Endothelial cell of umbilical vein (primary cell): ENCODE measurements at regions not wholly inside any gene's neighbourhood (a gene's known extent, or its start where the extent isn't known, plus 50 kb on each side); places are given as distances from the start of the nearest gene placed in this dataset.

Experiments used
- BruUV-seq: library from RNA; stranded (reverse); fragments of 400-500 nt; replicated peaks from 2 replicates; lab custom pipeline; 2021; lab: Mats Ljungman, UMichigan
- CTCF ChIA-PET: fragments of 300-600, 350-600 bp; sonication (Branson Sonifier 250); formaldehyde crosslinking; loops from one replicate; lab custom pipeline; 2021; ENCODE audit warnings: antibody characterized with exemption, inconsistent platforms; lab: Charles Lee
- POLR2A ChIA-PET: fragments of 300-600, 350-600 bp; sonication (Branson Sonifier 250); formaldehyde crosslinking; loops from one replicate; lab custom pipeline; 2021; ENCODE audit warnings: antibody characterized with exemption, inconsistent platforms; lab: Charles Lee
- DNase-seq: peaks from one replicate; pipeline ENCODE4 v3.0.0-alpha.2; 2011; ENCODE audit warnings: low read depth, low spot score
- FAIRE-seq: peaks from 2 replicates; lab custom pipeline; 2011; peaks lifted over from hg19 to GRCh38; lab: Jason Lieb, UNC
- H2AFZ ChIP-seq: 2 replicates; pipeline ENCODE4 v1.6.0; 2012; ENCODE audit warnings: low read depth, low read length, control low read depth, inconsistent platforms
- H3K27ac ChIP-seq: 2 replicates; pipeline ENCODE4 v1.5.1; 2011; ENCODE audit warnings: low read depth, mild to moderate bottlenecking, control low read depth, low read length, moderate library complexity; ENCODE audit not compliant: insufficient read depth
- H3K27me3 ChIP-seq, 2 experiments: 2 replicates each; pipeline versions ENCODE4 v1.6.0 to v1.6.1; 2011; ENCODE audit warnings: low read length in 2 of 2, mixed read lengths in 1 of 2; ENCODE audit not compliant: control insufficient read depth in 2 of 2, insufficient read depth in 2 of 2
- H3K36me3 ChIP-seq, 2 experiments: 2 replicates in 1 of 2; 3 replicates in 1 of 2; pipeline ENCODE4 v1.5.1; 2011; ENCODE audit warnings: low read length in 2 of 2, mild to moderate bottlenecking in 1 of 2, moderate library complexity in 1 of 2; ENCODE audit not compliant: control insufficient read depth in 2 of 2, insufficient read depth in 2 of 2; ENCODE audit errors: extremely low read depth in 1 of 2
- H3K4me1 ChIP-seq: 3 replicates; pipeline ENCODE4 v1.5.1; 2011; ENCODE audit warnings: mild to moderate bottlenecking, low read length; ENCODE audit not compliant: control insufficient read depth, insufficient read depth; ENCODE audit errors: extremely low read depth
- H3K4me2 ChIP-seq: 2 replicates; pipeline ENCODE4 v1.6.1; 2011; ENCODE audit warnings: low read length, control low read depth, mixed read lengths; ENCODE audit not compliant: insufficient read depth
- H3K4me3 ChIP-seq, 3 experiments: fragments of 200-600 bp in 1 of 3; sonication (generic), shearing (Covaris generic) in 1 of 3; replicated peaks in 1 of 3; 2 replicates each; pipeline ENCODE4 v1.5.1; 2011 to 2016; ENCODE audit warnings: control low read depth in 3 of 3, low read length in 3 of 3, mild to moderate bottlenecking in 2 of 3, inconsistent platforms in 1 of 3, low read depth in 1 of 3, moderate library complexity in 1 of 3; ENCODE audit not compliant: insufficient read depth in 1 of 3
- H3K79me2 ChIP-seq: 2 replicates; pipeline ENCODE4 v1.6.0; 2012; ENCODE audit warnings: low read length, inconsistent platforms; ENCODE audit not compliant: control insufficient read depth, insufficient read depth
- H3K9ac ChIP-seq: replicated peaks from 2 replicates; pipeline ENCODE3; 2011; ENCODE audit warnings: low read length, control low read depth; ENCODE audit not compliant: insufficient read depth; ENCODE audit errors: extremely low read depth
- H3K9me1 ChIP-seq: replicated peaks from 3 replicates; pipeline ENCODE4 v1.6.0; 2011; ENCODE audit warnings: mild to moderate bottlenecking, low read length; ENCODE audit not compliant: control insufficient read depth, insufficient read depth; ENCODE audit errors: extremely low read depth
- H3K9me3 ChIP-seq: replicated peaks from 2 replicates; pipeline ENCODE4 v1.5.1; 2012; ENCODE audit warnings: low read length, inconsistent platforms; ENCODE audit not compliant: control insufficient read depth, insufficient read depth
- H4K20me1 ChIP-seq: replicated peaks from 2 replicates; pipeline ENCODE3; 2011; ENCODE audit warnings: mild to moderate bottlenecking, low read length; ENCODE audit not compliant: control insufficient read depth, insufficient read depth; ENCODE audit errors: extremely low read depth
- CTCF ChIP-seq, 2 donors: IDR thresholded peaks; 1 replicate in 1 of 2; 2 replicates in 1 of 2; pipeline ENCODE4 v1.5.1; 2011; ENCODE audit warnings: low read length in 2 of 2, mild to moderate bottlenecking in 2 of 2, moderate library complexity in 2 of 2, control low read depth in 1 of 2, inconsistent platforms in 1 of 2, low read depth in 1 of 2; ENCODE audit not compliant: insufficient read depth in 1 of 2; ENCODE audit errors: extremely low read depth in 1 of 2
- EZH2 ChIP-seq: IDR thresholded peaks from 2 replicates; pipeline ENCODE4 v1.6.1; 2012; ENCODE audit warnings: borderline replicate concordance, low read depth, mild to moderate bottlenecking, moderate library complexity, low read length, inconsistent platforms; ENCODE audit not compliant: severe bottlenecking
- FOS ChIP-seq: IDR thresholded peaks from 2 replicates; pipeline ENCODE4 v1.6.1; 2011; ENCODE audit warnings: mild to moderate bottlenecking, low read length, moderate library complexity, borderline replicate concordance; ENCODE audit not compliant: insufficient read depth
- GATA2 ChIP-seq: IDR thresholded peaks from 2 replicates; pipeline ENCODE4 v1.7.0; 2011; ENCODE audit warnings: low read depth, mild to moderate bottlenecking, moderate library complexity, mixed read lengths, low read length; ENCODE audit not compliant: insufficient read length, insufficient read depth
- JUN ChIP-seq: IDR thresholded peaks from 2 replicates; pipeline ENCODE4 v1.6.1; 2011; ENCODE audit warnings: borderline replicate concordance, low read depth; ENCODE audit not compliant: insufficient read length, insufficient read depth
- MAX ChIP-seq: IDR thresholded peaks from 2 replicates; pipeline ENCODE4 v1.6.1; 2011; ENCODE audit not compliant: insufficient read depth, insufficient read length
- MYC ChIP-seq: IDR thresholded peaks from one replicate; pipeline ENCODE4 v1.6.1; 2011; ENCODE audit warnings: mild to moderate bottlenecking, low read depth, low read length
- POLR2A ChIP-seq: IDR thresholded peaks from 2 replicates; pipeline ENCODE4 v1.6.1; 2012; ENCODE audit warnings: low read depth, mild to moderate bottlenecking, control low read depth, low read length
- POLR2AphosphoS5 ChIP-seq: IDR thresholded peaks from 2 replicates; pipeline ENCODE4 v1.6.1; 2012; ENCODE audit warnings: low read depth, mild to moderate bottlenecking, control low read depth, low read length, moderate library complexity; ENCODE audit not compliant: insufficient read depth
- dilution Hi-C: fragments of 300-500 bp; cut with MboI; formaldehyde crosslinking; loops from one replicate; pipeline ENCODE4 v1.15.0; 2019; ENCODE audit warnings: low sequenced_read_pairs; ENCODE audit not compliant: extremely low pct_ligation_motif_present
- intact Hi-C: fragments of 100-400 bp; cut with micrococcal nuclease; formaldehyde crosslinking; loops from one replicate; pipeline ENCODE4 v1.10.0; 2022

GRCh38 chr9:135278586-135278985 lies 191.1 kb downstream of the OLFM1 start:
- Histone ChIP-seq H3K9me3 (no peaks in the 10 kb centered on the region), H3K4me2 (no peak overlapping the region), H3K4me1 (no peaks in the 10 kb centered on the region), H3K9ac (no peak overlapping the region), H2AFZ (no peak overlapping the region), H3K27ac (no peak overlapping the region), H4K20me1 (no peaks in the 10 kb centered on the region), H3K4me3 (no peak overlapping the region), H3K36me3 (no peaks in the 10 kb centered on the region), H3K27me3 (no peaks in the 10 kb centered on the region), H3K79me2 (no peaks in the 10 kb centered on the region), H3K9me1 (no peaks in the 10 kb centered on the region)
- POLR2A ChIA-PET: no interaction called here
- FAIRE-seq (no peak), DNase-seq (no peak)
- intact Hi-C loops: no loop called here
- dilution Hi-C loops: no loop called here
- TF ChIP-seq MYC (no peak), CTCF (IDR thresholded peaks at IDR 0.05; ENCODE audit: extremely low read depth in 1 of 2, insufficient read depth in 1 of 2, low read depth in 1 of 2, low read length in 2 of 2) (no peak), POLR2AphosphoS5 (no peak), GATA2 (no peak), FOS (no peak), EZH2 (no peak), JUN (no peak), MAX (no peak), POLR2A (no peak)
- CTCF ChIA-PET: no interaction called here
- no TSS peak for BruUV-seq
